ENCODE measurements at regions not wholly inside any gene's neighbourhood (a gene's known extent, or its start where the extent isn't known, plus 50 kb on each side); places are given as distances from the start of the nearest gene placed in this dataset.

DNA sequence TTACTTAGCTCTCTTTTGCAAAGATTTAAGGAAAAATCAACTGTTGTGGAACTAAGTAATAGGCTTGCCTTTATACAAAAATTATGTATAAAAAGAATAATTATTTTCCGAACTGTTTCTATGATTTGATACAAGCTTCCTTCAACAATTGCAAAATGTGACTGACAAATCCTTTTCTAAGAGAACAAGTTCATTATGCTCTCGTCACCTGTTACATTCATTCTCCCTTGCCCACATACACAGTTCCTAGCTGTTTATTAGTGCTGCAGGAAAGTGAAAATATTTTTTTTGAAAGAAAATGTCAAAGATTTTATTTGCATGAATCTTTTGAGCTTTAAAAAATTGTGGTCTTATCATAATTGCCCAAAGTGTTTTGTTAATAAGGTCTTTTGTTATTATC, 466.2 kb downstream of the USP25 start:
- ChIA-PET POLR2A (no interaction called here), CTCF (no interaction called here)
- Mint-ChIP-seq H3K9me3 (ENCODE audit: unreplicated experiment) (peaks cover 5% of the 10 kb centered on the region), H3K4me1 (ENCODE audit: low read depth, unreplicated experiment) (no peaks in the 10 kb centered on the region), H3K36me3 (ENCODE audit: insufficient read depth, unreplicated experiment) (no peaks in the 10 kb centered on the region), H3K4me3 (ENCODE audit: unreplicated experiment) (no peak overlapping the region), H3K27me3 (ENCODE audit: insufficient read depth, unreplicated experiment) (no peaks in the 10 kb centered on the region), H3K27ac (ENCODE audit: unreplicated experiment) (no peak overlapping the region)
- intact Hi-C loops (cut with micrococcal nuclease; ENCODE audit: unreplicated experiment): loop anchor here (10.0 kb wide), 1 partner anchor 111 kb away; no protein-coding TSS in a partner anchor
- Histone ChIP-seq H3K36me3 (ENCODE audit: control insufficient read depth, insufficient read depth, low read length) (no peaks in the 10 kb centered on the region), H3K27me3 (replicated peaks; ENCODE audit: control insufficient read depth, insufficient read depth, low read length) (no peaks in the 10 kb centered on the region), H3K4me1 (peaks cover 4% of the 10 kb centered on the region; the same call in 1 of the 2 replicates), H3K4me3 (ENCODE audit: low read depth, low read length) (no peak overlapping the region), H3K9me3 (no peaks in the 10 kb centered on the region)
- no peak for DNase-seq
- TF ChIP-seq, protein P1, sequence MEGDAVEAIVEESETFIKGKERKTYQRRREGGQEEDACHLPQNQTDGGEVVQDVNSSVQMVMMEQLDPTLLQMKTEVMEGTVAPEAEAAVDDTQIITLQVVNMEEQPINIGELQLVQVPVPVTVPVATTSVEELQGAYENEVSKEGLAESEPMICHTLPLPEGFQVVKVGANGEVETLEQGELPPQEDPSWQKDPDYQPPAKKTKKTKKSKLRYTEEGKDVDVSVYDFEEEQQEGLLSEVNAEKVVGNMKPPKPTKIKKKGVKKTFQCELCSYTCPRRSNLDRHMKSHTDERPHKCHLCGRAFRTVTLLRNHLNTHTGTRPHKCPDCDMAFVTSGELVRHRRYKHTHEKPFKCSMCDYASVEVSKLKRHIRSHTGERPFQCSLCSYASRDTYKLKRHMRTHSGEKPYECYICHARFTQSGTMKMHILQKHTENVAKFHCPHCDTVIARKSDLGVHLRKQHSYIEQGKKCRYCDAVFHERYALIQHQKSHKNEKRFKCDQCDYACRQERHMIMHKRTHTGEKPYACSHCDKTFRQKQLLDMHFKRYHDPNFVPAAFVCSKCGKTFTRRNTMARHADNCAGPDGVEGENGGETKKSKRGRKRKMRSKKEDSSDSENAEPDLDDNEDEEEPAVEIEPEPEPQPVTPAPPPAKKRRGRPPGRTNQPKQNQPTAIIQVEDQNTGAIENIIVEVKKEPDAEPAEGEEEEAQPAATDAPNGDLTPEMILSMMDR (IDR thresholded peaks at IDR 0.05; ENCODE audit: insufficient read depth in 1 of 2, low read depth in 1 of 2, low read length in 1 of 2, severe bottlenecking in 1 of 2, unreplicated experiment in 1 of 2): no peak
- BruUV-seq (replicated peaks): no TSS peak

- CTCF ChIA-PET: no interaction called here
- no peak overlapping the region for H3K27ac Mint-ChIP-seq (ENCODE audit: unreplicated experiment)
- intact Hi-C loops (cut with micrococcal nuclease; ENCODE audit: unreplicated experiment): loop anchor here (10.0 kb wide), 1 partner anchor 114 kb away; no protein-coding TSS in a partner anchor
Measured at GRCh38 chr21:16198546-16198945, 468.8 kb downstream of the USP25 start.

GRCh38 chr21:16199539-16199938, 469.8 kb downstream of the USP25 start:
- POLR2A ChIA-PET: no interaction called here
- DNase-seq: no peak
- Mint-ChIP-seq H3K36me3 (ENCODE audit: insufficient read depth, unreplicated experiment) (no peaks in the 10 kb centered on the region), H3K4me1 (ENCODE audit: low read depth, unreplicated experiment) (no peaks in the 10 kb centered on the region), H3K27ac (ENCODE audit: unreplicated experiment) (no peak overlapping the region), H3K4me3 (ENCODE audit: unreplicated experiment) (no peak overlapping the region), H3K9me3 (ENCODE audit: unreplicated experiment) (peaks cover 10% of the 10 kb centered on the region), H3K27me3 (ENCODE audit: insufficient read depth, unreplicated experiment) (no peaks in the 10 kb centered on the region)
- no peaks in the 10 kb centered on the region for H3K36me3 ChIP-seq (ENCODE audit: control insufficient read depth, insufficient read depth, low read length)
- H3K4me3 ChIP-seq (ENCODE audit: low read depth, low read length): no peak overlapping the region
- H3K27me3 ChIP-seq (replicated peaks; ENCODE audit: control insufficient read depth, insufficient read depth, low read length): no peaks in the 10 kb centered on the region
- TF ChIP-seq, protein P1 (IDR thresholded peaks at IDR 0.05; ENCODE audit: insufficient read depth in 1 of 2, low read depth in 1 of 2, low read length in 1 of 2, severe bottlenecking in 1 of 2, unreplicated experiment in 1 of 2): no peak
- peaks cover 4% of the 10 kb centered on the region; the same call in 1 of the 2 replicates for H3K4me1 ChIP-seq
- no TSS peak for BruUV-seq (replicated peaks)
- no peaks in the 10 kb centered on the region for H3K9me3 ChIP-seq
- intact Hi-C loops (cut with micrococcal nuclease; ENCODE audit: unreplicated experiment): loop anchor here (10.0 kb wide), 1 partner anchor 115 kb away; no protein-coding TSS in a partner anchor
- CTCF ChIA-PET: no interaction called here

More at GRCh38 chr21:16198546-16198945, 468.8 kb downstream of the USP25 start:
- H3K27me3 ChIP-seq (replicated peaks; ENCODE audit: control insufficient read depth, insufficient read depth, low read length): no peaks in the 10 kb centered on the region
- H3K4me1 Mint-ChIP-seq (ENCODE audit: low read depth, unreplicated experiment): no peaks in the 10 kb centered on the region
- TF ChIP-seq, protein P1 (IDR thresholded peaks at IDR 0.05; ENCODE audit: insufficient read depth in 1 of 2, low read depth in 1 of 2, low read length in 1 of 2, severe bottlenecking in 1 of 2, unreplicated experiment in 1 of 2): no peak
- H3K4me1 ChIP-seq: peaks cover 4% of the 10 kb centered on the region; the same call in 1 of the 2 replicates
- POLR2A ChIA-PET: no interaction called here
- no peak for DNase-seq
- H3K9me3 ChIP-seq: no peaks in the 10 kb centered on the region
- peaks cover 10% of the 10 kb centered on the region for H3K9me3 Mint-ChIP-seq (ENCODE audit: unreplicated experiment)
- H3K4me3 Mint-ChIP-seq (ENCODE audit: unreplicated experiment): no peak overlapping the region
- no peaks in the 10 kb centered on the region for H3K27me3 Mint-ChIP-seq (ENCODE audit: insufficient read depth, unreplicated experiment)
- no peaks in the 10 kb centered on the region for H3K36me3 Mint-ChIP-seq (ENCODE audit: insufficient read depth, unreplicated experiment)
- no peaks in the 10 kb centered on the region for H3K36me3 ChIP-seq (ENCODE audit: control insufficient read depth, insufficient read depth, low read length)
- H3K4me3 ChIP-seq (ENCODE audit: low read depth, low read length): no peak overlapping the region
- BruUV-seq (replicated peaks): no TSS peak
